Pancreas (tissue), 10 donors: ENCODE measurements at regions not wholly inside any gene's neighbourhood (a gene's known extent, or its start where the extent isn't known, plus 50 kb on each side); places are given as distances from the start of the nearest gene placed in this dataset.

Experiments
- ATAC-seq, 4 donors: fragments of 200-7000 bp; cut with Tn5 transposase; one replicate each; pipeline versions ENCODE4 v1.8.0 to v1.9.1; 2020; ENCODE audit warnings: mild to moderate bottlenecking in 4 of 4, moderate library complexity in 4 of 4
- DNase-seq, 6 donors: peaks; one replicate each; pipeline ENCODE4 v3.0.0-alpha.2; 2020
- FAIRE-seq: peaks from 2 replicates; lab custom pipeline; 2012; peaks lifted over from hg19 to GRCh38; lab: Jason Lieb, UNC
- H3K27ac ChIP-seq, 4 donors: fragments of 200-600 bp; sonication (generic); 1 replicate in 3 of 4; 2 replicates in 1 of 4; pipeline versions ENCODE4 v1.5.0 to v1.8.0; 2020
- H3K27me3 ChIP-seq, 4 donors: fragments of 200-600 bp; one replicate each; pipeline ENCODE4 v1.8.0; 2021
- H3K36me3 ChIP-seq, 3 donors: fragments of 200-600 bp; sonication (generic) in 1 of 3; one replicate each; pipeline versions ENCODE4 v1.5.0 to v1.8.0; 2020 to 2021
- H3K4me1 ChIP-seq, 3 donors: fragments of 200-600 bp; one replicate each; pipeline ENCODE4 v1.8.0; 2021
- H3K4me3 ChIP-seq, 4 donors: fragments of 200-600 bp; sonication (generic) in 2 of 4; one replicate each; pipeline versions ENCODE4 v1.5.0 to v1.8.0; 2020 to 2021
- H3K9me3 ChIP-seq, 4 donors: fragments of 200-600 bp; one replicate each; pipeline ENCODE4 v1.8.0; 2021
- WGBS, 2 donors: extraction: QIAGEN DNeasy Blood & Tissue Kit; methylation state at CpG; one replicate each; pipeline ENCODE4 v1.1.7; 2013; 5-methylcytosine and 5-hydroxymethylcytosine counted together
- intact Hi-C, 3 donors: fragments of 100-400 bp; cut with DNase I; formaldehyde crosslinking; loops; one replicate each; pipeline versions ENCODE4 v1.11.1 to v1.14.2; 2022
- TF ChIP-seq, protein P1 (sequence below), 4 donors: fragments of 200-600 bp; sonication (generic) in 3 of 4; IDR thresholded peaks; one replicate each; pipeline versions ENCODE4 v1.5.0 to v1.8.0; 2021; ENCODE audit warnings: antibody characterized with exemption in 4 of 4
- donor health status: healthy with polysubstance abuse.
- donor health status: DM: no; HTN: no; CAD: no; lungs with moderate emphysema.
- donor health status: DM: no; HTN: no; CAD: no.
- donor health status: control.
- donor health status: control.
- donor health status: Bipolar disorder and iron deficiency.
- donor health status: DM: yes; HTN: yes; CAD: no.
- donor health status: DM: no; HTN: no; CAD: no.
- donor health status: DM: no; HTN: no; CAD: no.
- donor health status: DM: yes; HTN: yes; CAD: no.

DNA sequence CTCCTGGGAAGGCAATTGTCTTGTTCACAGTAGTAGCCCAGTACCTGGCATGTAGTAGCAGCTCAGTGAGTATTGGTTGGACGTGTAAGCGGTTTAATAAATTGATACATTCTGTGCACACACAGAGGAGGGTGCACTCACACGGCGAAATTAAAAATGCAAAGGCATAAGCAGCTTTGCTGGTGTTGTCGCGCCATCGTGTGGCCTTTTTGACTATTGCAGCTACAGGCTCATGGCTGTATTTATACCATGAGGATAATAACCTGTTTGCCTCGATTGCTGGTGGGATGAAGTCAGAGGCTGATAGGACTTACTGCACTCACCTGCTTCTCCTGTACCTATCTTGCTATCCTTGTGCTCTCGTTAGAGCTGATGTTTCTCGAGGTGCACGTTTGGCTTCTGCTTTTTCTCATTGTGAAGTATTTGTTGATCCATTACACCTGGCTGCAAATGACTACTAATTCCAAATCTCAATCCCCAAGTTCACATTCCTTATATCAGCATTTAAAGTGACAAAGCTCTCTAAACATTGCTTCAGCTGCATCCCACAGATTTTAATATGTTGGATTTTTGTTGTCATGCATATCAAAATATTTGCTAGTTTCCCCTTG, 61.5 kb downstream of the TBXT start:
- FAIRE-seq (no peak), ATAC-seq (peak; percentile 63 to 91 (median 89)), DNase-seq (peak; percentile 38 to 90 (median 76))
- no peaks in the 10 kb centered on the region for H3K9me3 ChIP-seq
- H3K4me1 ChIP-seq = no peaks in the 10 kb centered on the region
- H3K27me3 ChIP-seq = peaks cover 0 to 11% (median 0%) of the 10 kb centered on the region in 4 donors
- no peaks in the 10 kb centered on the region for H3K36me3 ChIP-seq
- intact Hi-C loops = loop anchor here in 1 of 3 donors (10.0 kb wide), 1 partner anchor 221 kb away; no protein-coding TSS in a partner anchor
- TF ChIP-seq, protein P1, sequence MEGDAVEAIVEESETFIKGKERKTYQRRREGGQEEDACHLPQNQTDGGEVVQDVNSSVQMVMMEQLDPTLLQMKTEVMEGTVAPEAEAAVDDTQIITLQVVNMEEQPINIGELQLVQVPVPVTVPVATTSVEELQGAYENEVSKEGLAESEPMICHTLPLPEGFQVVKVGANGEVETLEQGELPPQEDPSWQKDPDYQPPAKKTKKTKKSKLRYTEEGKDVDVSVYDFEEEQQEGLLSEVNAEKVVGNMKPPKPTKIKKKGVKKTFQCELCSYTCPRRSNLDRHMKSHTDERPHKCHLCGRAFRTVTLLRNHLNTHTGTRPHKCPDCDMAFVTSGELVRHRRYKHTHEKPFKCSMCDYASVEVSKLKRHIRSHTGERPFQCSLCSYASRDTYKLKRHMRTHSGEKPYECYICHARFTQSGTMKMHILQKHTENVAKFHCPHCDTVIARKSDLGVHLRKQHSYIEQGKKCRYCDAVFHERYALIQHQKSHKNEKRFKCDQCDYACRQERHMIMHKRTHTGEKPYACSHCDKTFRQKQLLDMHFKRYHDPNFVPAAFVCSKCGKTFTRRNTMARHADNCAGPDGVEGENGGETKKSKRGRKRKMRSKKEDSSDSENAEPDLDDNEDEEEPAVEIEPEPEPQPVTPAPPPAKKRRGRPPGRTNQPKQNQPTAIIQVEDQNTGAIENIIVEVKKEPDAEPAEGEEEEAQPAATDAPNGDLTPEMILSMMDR (IDR thresholded peaks at IDR 0.05) = peak; percentile 64 to 84 (median 76)
- no peak overlapping the region for H3K4me3 ChIP-seq
- no peak overlapping the region for H3K27ac ChIP-seq
- whole genome bisulfite sequencing, 2 donors = 0 to 1% methylated on average over 11 of the region's 11 CpGs

DNA sequence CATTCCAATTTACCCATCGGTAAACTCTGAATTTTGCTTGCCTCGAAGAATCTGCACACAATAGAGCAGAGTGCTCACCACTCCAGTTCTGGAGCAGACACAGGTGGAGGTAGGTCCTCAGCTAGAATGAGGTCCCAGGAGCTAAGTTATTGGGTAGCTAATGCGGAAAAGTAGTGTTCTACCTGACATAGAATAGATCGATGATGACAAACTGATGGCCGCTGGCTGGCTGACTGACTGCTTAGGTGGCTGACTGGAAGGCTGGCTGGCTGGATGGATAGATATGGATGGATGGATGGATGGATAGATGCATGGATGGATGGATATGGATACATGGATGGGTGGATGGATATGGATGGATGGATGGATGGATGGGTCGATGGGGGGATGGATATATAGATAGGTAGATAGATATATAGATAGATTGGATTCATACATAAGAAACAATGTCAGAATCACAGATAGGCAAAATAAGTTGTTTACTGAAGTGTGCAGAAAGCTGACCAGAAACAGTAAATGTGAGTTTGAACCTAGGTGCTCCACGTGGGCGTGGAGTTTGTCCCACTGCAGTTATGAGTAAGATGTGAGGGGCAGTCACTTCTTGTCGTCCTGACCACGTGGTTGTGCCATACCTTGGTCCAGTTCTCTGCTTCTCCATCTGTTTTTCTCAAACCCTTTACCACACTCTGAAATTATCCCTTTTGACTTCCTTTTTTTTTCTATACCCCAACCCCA, 62.1 kb downstream of the TBXT start:
- no peak for ATAC-seq
- H3K36me3 ChIP-seq = no peaks in the 10 kb centered on the region
- H3K4me1 ChIP-seq = no peaks in the 10 kb centered on the region
- 54 to 59% methylated on average over 10 of the region's 10 CpGs for WGBS, 2 donors
- DNase-seq = no peak
- no peak overlapping the region for H3K27ac ChIP-seq
- FAIRE-seq = no peak
- H3K4me3 ChIP-seq = no peak overlapping the region
- intact Hi-C loops = loop anchor here in 2 of 3 donors (2.0 to 10.0 kb wide), 2 partner anchors 217 to 221 kb away; no protein-coding TSS in a partner anchor
- H3K9me3 ChIP-seq = no peaks in the 10 kb centered on the region
- TF ChIP-seq, protein P1 (IDR thresholded peaks at IDR 0.05) = no peak
- H3K27me3 ChIP-seq = peaks cover 0 to 8% (median 0%) of the 10 kb centered on the region in 4 donors

DNA sequence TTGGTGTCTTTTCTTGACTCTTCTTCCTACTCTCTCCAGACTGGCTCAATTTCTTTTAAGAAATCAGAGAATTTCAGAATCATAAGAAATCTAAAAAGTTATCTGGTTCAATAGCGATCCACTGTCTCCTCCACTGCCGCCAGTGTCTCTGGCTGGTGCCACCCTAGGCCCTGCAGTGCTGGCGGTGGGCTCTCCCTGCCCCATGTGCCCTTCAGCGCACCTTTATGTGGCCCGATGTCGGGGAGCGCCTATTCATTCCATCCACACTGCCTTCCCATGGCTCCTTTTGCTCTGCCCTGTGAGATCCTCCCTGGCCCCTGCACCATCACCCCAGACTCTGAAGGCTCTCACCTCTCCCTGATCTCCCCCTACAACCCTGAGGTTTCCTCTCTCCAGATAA, 62.8 kb downstream of the TBXT start:
- Histone ChIP-seq H3K27ac (no peak overlapping the region), H3K36me3 (no peaks in the 10 kb centered on the region), H3K4me1 (no peaks in the 10 kb centered on the region), H3K4me3 (no peak overlapping the region), H3K27me3 (peaks cover 0 to 7% (median 0%) of the 10 kb centered on the region in 4 donors), H3K9me3 (no peaks in the 10 kb centered on the region)
- intact Hi-C loops = loop anchor here (2.0 to 10.0 kb wide), 3 partner anchors 213 to 220 kb away; no protein-coding TSS in a partner anchor
- WGBS, 2 donors = 77 to 89% methylated on average over 7 of the region's 7 CpGs
- TF ChIP-seq, protein P1 (IDR thresholded peaks at IDR 0.05) = no peak
- DNase-seq (no peak), FAIRE-seq (no peak), ATAC-seq (no peak)

DNA sequence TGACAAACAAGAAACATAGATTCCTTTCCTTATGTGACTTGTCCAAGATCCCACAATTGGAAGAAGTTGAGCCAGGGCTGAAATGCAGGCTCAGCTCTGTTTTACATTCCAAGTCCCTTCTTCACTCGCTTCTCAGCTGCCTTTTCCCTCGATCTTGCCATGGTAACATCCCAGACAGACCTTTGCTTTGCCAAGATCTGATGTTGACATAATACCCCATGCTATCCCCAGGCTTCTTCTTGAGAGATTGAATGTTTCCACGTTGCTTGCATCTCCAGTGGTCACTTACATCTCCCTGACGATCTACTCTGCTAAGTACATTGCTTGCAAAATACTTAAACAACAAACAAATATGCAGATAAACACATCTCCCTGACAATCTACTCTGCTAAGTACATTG, 63.5 kb downstream of the TBXT start:
- H3K36me3 ChIP-seq = no peaks in the 10 kb centered on the region
- no peaks in the 10 kb centered on the region for H3K9me3 ChIP-seq
- DNase-seq = no peak
- no peak overlapping the region for H3K4me3 ChIP-seq
- TF ChIP-seq, protein P1 (IDR thresholded peaks at IDR 0.05) = no peak
- peaks cover 0 to 6% (median 0%) of the 10 kb centered on the region in 4 donors for H3K27me3 ChIP-seq
- intact Hi-C loops = loop anchor here (2.0 to 10.0 kb wide), 3 partner anchors 212 to 219 kb away; no protein-coding TSS in a partner anchor
- H3K27ac ChIP-seq = no peak overlapping the region
- ATAC-seq = no peak
- no peaks in the 10 kb centered on the region for H3K4me1 ChIP-seq
- FAIRE-seq = no peak
- 37 to 42% methylated on average over 4 of the region's 4 CpGs for WGBS, 2 donors
